Activated CD4-positive, alpha-beta T cell treated with anti-CD3 and anti-CD28 coated beads, Interleukin-2, amount 10 ng/mL, durations not matched to agents 7 days and 5 days (primary cell): ENCODE measurements at regions not wholly inside any gene's neighbourhood (a gene's known extent, or its start where the extent isn't known, plus 50 kb on each side); places are given as distances from the start of the nearest gene placed in this dataset.
"Not testable (repeated sequence)": the region's sequence is repeated elsewhere in the genome, so short reads cannot be mapped to it uniquely, and the experiment has no call there.

Source experiments
- CTCF ChIA-PET: fragments of 350-600 bp; sonication (Branson Sonifier 250); formaldehyde crosslinking; loops from one replicate; lab custom pipeline; 2021; ENCODE audit warnings: antibody characterized with exemption; lab: Charles Lee
- POLR2A ChIA-PET: fragments of 350-600 bp; sonication (Branson Sonifier 250); formaldehyde crosslinking; loops from one replicate; lab custom pipeline; 2021; ENCODE audit warnings: antibody characterized with exemption; lab: Charles Lee
- DNase-seq: peaks from one replicate; pipeline ENCODE4 v3.0.0-alpha.2; 2020
- H3K27ac Mint-ChIP-seq: one replicate; pipeline ENCODE4 v1.8.0; 2021; ENCODE audit warnings: mild to moderate bottlenecking, moderate library complexity, mixed read lengths
- H3K27me3 Mint-ChIP-seq: one replicate; pipeline ENCODE4 v1.8.0; 2021; ENCODE audit warnings: mixed read lengths
- H3K36me3 Mint-ChIP-seq: one replicate; pipeline ENCODE4 v1.8.0; 2021; ENCODE audit warnings: low read depth, mixed read lengths
- H3K4me1 Mint-ChIP-seq: one replicate; pipeline ENCODE4 v1.8.0; 2021; ENCODE audit warnings: mixed read lengths
- H3K4me3 Mint-ChIP-seq: one replicate; pipeline ENCODE4 v1.8.0; 2021; ENCODE audit warnings: mild to moderate bottlenecking, moderate library complexity, mixed read lengths
- H3K9me3 Mint-ChIP-seq: one replicate; pipeline ENCODE4 v1.8.0; 2021; ENCODE audit warnings: mixed read lengths

GRCh38 chr15:22519213-22519612 lies 60.5 kb downstream of the GOLGA6L22 start:
- H3K36me3 Mint-ChIP-seq, DNase-seq, H3K27me3 Mint-ChIP-seq, H3K9me3 Mint-ChIP-seq, H3K27ac Mint-ChIP-seq, CTCF ChIA-PET, H3K4me3 Mint-ChIP-seq, H3K4me1 Mint-ChIP-seq, POLR2A ChIA-PET: not testable (repeated sequence)

GRCh38 chr15:22526537-22526936 lies 67.8 kb downstream of the GOLGA6L22 start:
- DNase-seq, H3K27ac Mint-ChIP-seq, POLR2A ChIA-PET, H3K4me3 Mint-ChIP-seq, H3K4me1 Mint-ChIP-seq, H3K9me3 Mint-ChIP-seq, H3K27me3 Mint-ChIP-seq, H3K36me3 Mint-ChIP-seq, CTCF ChIA-PET: not testable (repeated sequence)

DNA sequence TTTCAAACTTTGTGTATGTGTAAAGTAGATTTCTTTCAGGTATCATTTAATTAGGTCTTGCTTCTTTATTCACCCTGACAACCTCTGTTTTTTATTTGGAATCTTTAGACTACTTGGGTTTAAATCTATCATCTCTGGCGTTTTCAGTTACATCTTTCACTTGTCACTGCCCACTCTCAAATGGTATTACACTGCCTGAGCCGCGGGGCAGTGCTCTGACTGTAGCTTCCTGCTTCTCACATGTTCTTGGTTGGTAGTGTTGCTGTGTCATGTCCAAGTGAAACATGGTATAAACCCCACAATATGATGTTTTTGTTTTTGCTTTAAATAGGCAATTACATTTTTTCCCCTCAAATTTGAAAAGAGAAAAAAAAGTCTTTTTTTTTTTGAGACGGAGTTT lies 68.3 kb downstream of the GOLGA6L22 start:
- H3K4me1 Mint-ChIP-seq, CTCF ChIA-PET, H3K27ac Mint-ChIP-seq, H3K36me3 Mint-ChIP-seq, POLR2A ChIA-PET, H3K9me3 Mint-ChIP-seq, H3K4me3 Mint-ChIP-seq, DNase-seq, H3K27me3 Mint-ChIP-seq: not testable (repeated sequence)

- H3K4me1 Mint-ChIP-seq, CTCF ChIA-PET, H3K27ac Mint-ChIP-seq, H3K4me3 Mint-ChIP-seq, POLR2A ChIA-PET, H3K9me3 Mint-ChIP-seq, H3K36me3 Mint-ChIP-seq, DNase-seq, H3K27me3 Mint-ChIP-seq: not testable (repeated sequence)
These were observed 70.5 kb downstream of the GOLGA6L22 start for GRCh38 chr15:22529200-22529599.

GRCh38 chr15:22559701-22560100 lies 101.0 kb downstream of the GOLGA6L22 start:
- H3K27ac Mint-ChIP-seq, DNase-seq, POLR2A ChIA-PET, H3K36me3 Mint-ChIP-seq, H3K4me1 Mint-ChIP-seq, H3K27me3 Mint-ChIP-seq, CTCF ChIA-PET, H3K4me3 Mint-ChIP-seq, H3K9me3 Mint-ChIP-seq: not testable (repeated sequence)

DNA sequence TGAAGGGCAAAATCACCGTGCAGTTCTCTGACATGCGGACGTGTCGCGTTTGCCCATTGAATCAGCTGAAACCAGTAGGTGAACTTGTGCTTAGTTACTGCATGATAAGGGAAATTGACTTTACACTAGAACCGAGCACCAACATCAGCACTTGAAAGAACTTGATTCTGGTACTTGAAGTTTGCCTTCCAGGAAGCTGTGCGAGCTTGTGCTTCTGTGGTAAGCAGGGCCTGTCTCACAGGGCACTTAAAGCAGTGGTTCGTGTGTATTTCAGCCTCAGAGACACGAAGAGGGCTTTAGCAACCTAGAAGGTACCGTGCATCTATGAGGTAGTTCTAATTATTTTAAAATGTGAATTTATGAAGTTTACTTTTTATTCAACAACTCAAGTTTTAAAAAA lies 103.0 kb downstream of the GOLGA6L22 start:
- H3K4me1 Mint-ChIP-seq, H3K27me3 Mint-ChIP-seq, H3K4me3 Mint-ChIP-seq, DNase-seq, CTCF ChIA-PET, H3K36me3 Mint-ChIP-seq, POLR2A ChIA-PET, H3K27ac Mint-ChIP-seq, H3K9me3 Mint-ChIP-seq: not testable (repeated sequence)

- CTCF ChIA-PET, DNase-seq, H3K27me3 Mint-ChIP-seq, H3K9me3 Mint-ChIP-seq, POLR2A ChIA-PET, H3K36me3 Mint-ChIP-seq, H3K4me3 Mint-ChIP-seq, H3K27ac Mint-ChIP-seq, H3K4me1 Mint-ChIP-seq: not testable (repeated sequence)
These were observed 107.8 kb downstream of the GOLGA6L22 start for GRCh38 chr15:22566510-22566909.

DNA sequence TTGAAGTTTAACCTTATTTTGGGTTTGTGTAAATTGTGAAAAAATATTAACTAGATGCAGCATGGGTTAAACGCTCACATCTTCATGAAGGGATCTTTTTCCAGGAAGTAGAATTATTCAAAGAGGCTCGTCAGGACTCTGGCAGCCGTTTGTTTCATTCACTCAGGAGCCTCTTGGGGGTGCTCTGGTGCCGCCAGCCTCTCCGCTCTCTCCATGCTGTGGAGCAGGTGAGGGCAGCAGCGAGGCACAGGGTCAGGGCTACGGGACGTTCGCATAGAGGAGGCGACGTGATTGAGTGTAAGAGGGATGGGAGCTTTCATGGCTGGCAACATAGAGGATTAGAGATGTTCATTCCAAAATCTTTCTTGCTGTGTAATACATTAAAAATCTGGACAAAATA lies 110.8 kb downstream of the GOLGA6L22 start:
- H3K9me3 Mint-ChIP-seq, H3K4me3 Mint-ChIP-seq, H3K27me3 Mint-ChIP-seq, CTCF ChIA-PET, H3K4me1 Mint-ChIP-seq, H3K27ac Mint-ChIP-seq, DNase-seq, H3K36me3 Mint-ChIP-seq, POLR2A ChIA-PET: not testable (repeated sequence)

- H3K4me1 Mint-ChIP-seq, H3K4me3 Mint-ChIP-seq, H3K36me3 Mint-ChIP-seq, H3K27ac Mint-ChIP-seq, CTCF ChIA-PET, DNase-seq, H3K27me3 Mint-ChIP-seq, H3K9me3 Mint-ChIP-seq, POLR2A ChIA-PET: not testable (repeated sequence)
These were observed 113.5 kb downstream of the GOLGA6L22 start for GRCh38 chr15:22572152-22572735.

DNA sequence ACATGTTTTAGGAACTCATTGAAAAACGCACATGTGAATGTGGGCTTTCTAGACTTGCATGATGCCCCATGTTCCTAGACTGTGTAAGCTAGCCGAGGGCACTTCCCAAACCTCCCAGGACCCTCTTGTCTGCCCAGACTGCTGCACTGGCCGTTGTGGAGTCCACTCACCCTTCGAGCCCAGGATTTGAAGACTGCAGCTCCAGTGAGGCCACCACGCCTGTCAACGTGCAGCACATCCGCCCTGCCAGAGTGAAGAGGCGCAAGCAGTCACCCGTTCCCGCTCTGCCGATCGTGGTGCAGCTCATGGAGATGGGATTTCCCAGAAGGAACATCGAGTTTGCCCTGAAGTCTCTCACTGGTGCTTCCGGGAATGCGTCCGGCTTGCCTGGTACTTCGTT lies 114.1 kb downstream of the GOLGA6L22 start:
- H3K27me3 Mint-ChIP-seq, CTCF ChIA-PET, DNase-seq, H3K4me1 Mint-ChIP-seq, H3K9me3 Mint-ChIP-seq, H3K36me3 Mint-ChIP-seq, H3K4me3 Mint-ChIP-seq, H3K27ac Mint-ChIP-seq, POLR2A ChIA-PET: not testable (repeated sequence)

DNA sequence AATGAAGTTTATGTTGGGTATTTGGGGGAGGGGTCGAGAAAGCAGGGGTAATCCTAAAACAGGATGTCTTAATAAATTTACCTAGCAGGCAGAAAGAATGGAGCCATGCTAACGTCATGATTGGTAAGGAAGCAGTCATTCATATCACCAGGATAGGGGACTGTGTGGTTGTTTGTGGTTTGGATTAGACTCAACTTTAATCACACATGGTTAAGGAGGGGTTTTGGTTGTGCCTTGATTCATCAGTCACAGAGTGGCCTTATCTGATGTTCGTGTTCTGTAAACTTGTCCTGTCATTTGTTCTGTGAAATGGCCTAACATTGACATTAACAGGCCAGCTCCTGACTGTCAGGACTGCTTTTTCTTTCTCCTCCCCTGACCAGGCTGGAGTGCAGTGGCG lies 119.1 kb downstream of the GOLGA6L22 start:
- H3K27ac Mint-ChIP-seq, POLR2A ChIA-PET, DNase-seq, H3K9me3 Mint-ChIP-seq, H3K4me1 Mint-ChIP-seq, H3K27me3 Mint-ChIP-seq, H3K4me3 Mint-ChIP-seq, CTCF ChIA-PET, H3K36me3 Mint-ChIP-seq: not testable (repeated sequence)

GRCh38 chr15:22579213-22579612 lies 120.5 kb downstream of the GOLGA6L22 start:
- H3K4me3 Mint-ChIP-seq, H3K9me3 Mint-ChIP-seq, DNase-seq, H3K27ac Mint-ChIP-seq, H3K36me3 Mint-ChIP-seq, POLR2A ChIA-PET, H3K4me1 Mint-ChIP-seq, CTCF ChIA-PET, H3K27me3 Mint-ChIP-seq: not testable (repeated sequence)

GRCh38 chr15:22587391-22587790 lies 128.7 kb downstream of the GOLGA6L22 start:
- H3K4me3 Mint-ChIP-seq, CTCF ChIA-PET, DNase-seq, H3K27ac Mint-ChIP-seq, H3K36me3 Mint-ChIP-seq, H3K4me1 Mint-ChIP-seq, H3K27me3 Mint-ChIP-seq, H3K9me3 Mint-ChIP-seq, POLR2A ChIA-PET: not testable (repeated sequence)

GRCh38 chr15:22598552-22598951 lies 139.8 kb downstream of the GOLGA6L22 start:
- POLR2A ChIA-PET, DNase-seq, H3K9me3 Mint-ChIP-seq: not testable (repeated sequence)

More at GRCh38 chr15:22598552-22598951, 139.8 kb downstream of the GOLGA6L22 start:
- H3K27me3 Mint-ChIP-seq, CTCF ChIA-PET, H3K27ac Mint-ChIP-seq, H3K4me3 Mint-ChIP-seq, H3K36me3 Mint-ChIP-seq, H3K4me1 Mint-ChIP-seq: not testable (repeated sequence)
